Gastroesophageal sphincter (tissue), 3 donors: ENCODE measurements at regions not wholly inside any gene's neighbourhood (a gene's known extent, or its start where the extent isn't known, plus 50 kb on each side); places are given as distances from the start of the nearest gene placed in this dataset.

Experiments used
- POLR2A ChIP-seq, 2 donors: fragments of 450-650 bp; IDR thresholded peaks; one replicate each; pipeline ENCODE4 v1.6.1; 2017; ENCODE audit warnings: antibody characterized with exemption in 2 of 2, mild to moderate bottlenecking in 2 of 2, moderate library complexity in 1 of 2
- TF ChIP-seq, protein P1 (sequence below), 4 experiments: fragments of 200-600 bp in 2 of 4; fragments of 450-650 bp in 2 of 4; sonication (generic) in 1 of 4; IDR thresholded peaks; one replicate each; pipeline ENCODE4 v1.5.1; 2017 to 2019; ENCODE audit warnings: antibody characterized with exemption in 4 of 4, mild to moderate bottlenecking in 2 of 4, moderate library complexity in 2 of 4

DNA sequence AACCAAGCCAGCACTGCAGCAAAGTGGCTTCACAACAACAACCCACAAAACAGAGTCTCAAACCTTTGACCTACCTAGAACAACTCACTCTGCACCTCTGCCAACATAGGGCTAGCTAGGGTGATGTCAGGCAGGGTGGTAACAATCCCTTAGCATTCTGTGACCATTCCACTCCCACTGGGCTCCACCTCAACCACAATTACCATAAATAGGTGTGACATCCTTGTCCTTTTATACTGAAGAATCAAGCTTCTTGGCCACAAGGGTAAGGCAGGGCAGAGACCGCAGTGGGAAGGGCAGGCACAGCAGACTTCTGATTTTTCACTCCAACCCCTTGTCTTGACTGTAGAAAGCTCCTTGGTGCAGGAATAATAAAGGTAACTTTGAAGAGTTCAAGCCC is 795.4 kb upstream of the DIAPH2 start:
- TF ChIP-seq, protein P1, sequence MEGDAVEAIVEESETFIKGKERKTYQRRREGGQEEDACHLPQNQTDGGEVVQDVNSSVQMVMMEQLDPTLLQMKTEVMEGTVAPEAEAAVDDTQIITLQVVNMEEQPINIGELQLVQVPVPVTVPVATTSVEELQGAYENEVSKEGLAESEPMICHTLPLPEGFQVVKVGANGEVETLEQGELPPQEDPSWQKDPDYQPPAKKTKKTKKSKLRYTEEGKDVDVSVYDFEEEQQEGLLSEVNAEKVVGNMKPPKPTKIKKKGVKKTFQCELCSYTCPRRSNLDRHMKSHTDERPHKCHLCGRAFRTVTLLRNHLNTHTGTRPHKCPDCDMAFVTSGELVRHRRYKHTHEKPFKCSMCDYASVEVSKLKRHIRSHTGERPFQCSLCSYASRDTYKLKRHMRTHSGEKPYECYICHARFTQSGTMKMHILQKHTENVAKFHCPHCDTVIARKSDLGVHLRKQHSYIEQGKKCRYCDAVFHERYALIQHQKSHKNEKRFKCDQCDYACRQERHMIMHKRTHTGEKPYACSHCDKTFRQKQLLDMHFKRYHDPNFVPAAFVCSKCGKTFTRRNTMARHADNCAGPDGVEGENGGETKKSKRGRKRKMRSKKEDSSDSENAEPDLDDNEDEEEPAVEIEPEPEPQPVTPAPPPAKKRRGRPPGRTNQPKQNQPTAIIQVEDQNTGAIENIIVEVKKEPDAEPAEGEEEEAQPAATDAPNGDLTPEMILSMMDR (IDR thresholded peaks at IDR 0.05), result no peak
- TF ChIP-seq POLR2A (IDR thresholded peaks at IDR 0.05), result no peak
